AG08395 (cell line): ENCODE measurements at regions not wholly inside any gene's neighbourhood (a gene's known extent, or its start where the extent isn't known, plus 50 kb on each side); places are given as distances from the start of the nearest gene placed in this dataset.

Source experiments
- DNase-seq: peaks from one replicate; pipeline ENCODE4 v3.0.0; 2012; ENCODE audit warnings: mixed read lengths, low spot score

DNA sequence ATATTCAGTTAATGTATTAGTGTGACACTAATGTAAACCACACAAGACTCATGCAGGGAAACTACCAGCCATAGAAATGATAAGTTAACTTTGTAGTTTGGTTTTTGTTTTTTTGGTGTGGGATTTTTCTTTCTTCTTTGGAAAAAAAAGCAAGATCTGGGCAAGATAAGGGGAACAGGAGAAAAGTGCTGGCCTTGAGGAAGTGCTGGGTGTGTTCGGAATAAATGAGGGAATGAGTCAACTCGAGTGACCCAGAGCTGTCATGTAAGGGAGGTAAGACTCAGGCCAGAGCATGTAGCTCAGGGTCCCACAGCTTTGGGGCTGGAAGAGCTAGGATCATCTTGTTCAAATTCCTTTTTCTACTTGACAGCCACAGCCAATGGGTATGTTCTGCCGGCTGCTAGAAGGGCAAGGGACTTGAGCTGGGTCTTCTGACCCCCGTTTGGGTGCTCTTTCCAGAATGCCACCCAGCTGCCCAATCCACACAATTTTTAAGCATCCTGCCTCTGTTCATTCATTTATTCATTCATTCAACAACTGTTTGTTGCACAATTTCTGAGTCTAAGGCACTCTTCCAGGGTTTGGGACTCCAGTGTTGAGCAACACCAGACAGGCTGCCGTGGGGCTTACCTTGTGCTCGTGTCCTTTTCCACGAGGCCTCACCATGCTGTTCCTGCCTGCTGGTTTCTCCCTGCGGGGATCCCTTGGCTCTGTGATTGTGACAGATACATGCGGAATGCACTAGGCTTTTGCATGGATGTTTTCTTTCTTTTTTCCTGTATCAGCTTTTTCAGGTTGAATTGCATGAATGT, 54.5 kb downstream of the CLDN34 start:
- peak; percentile 34 for DNase-seq

DNA sequence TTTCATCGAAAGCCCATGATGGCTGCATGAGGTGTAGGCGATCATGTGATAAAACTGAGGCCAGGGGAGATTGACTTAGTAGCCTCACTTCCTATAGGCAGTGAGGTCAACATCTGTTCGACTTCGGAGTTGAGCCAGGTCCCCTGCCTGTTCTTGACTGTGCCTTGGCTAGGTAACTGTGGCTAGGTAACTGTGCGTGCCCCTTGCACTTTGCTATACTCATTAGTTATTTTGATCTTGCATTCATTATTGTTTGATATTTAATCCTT, 55.0 kb downstream of the CLDN34 start:
- no peak for DNase-seq

GRCh38 chrX:10022580-10023245, 55.6 kb downstream of the CLDN34 start:
- DNase-seq = no peak

DNA sequence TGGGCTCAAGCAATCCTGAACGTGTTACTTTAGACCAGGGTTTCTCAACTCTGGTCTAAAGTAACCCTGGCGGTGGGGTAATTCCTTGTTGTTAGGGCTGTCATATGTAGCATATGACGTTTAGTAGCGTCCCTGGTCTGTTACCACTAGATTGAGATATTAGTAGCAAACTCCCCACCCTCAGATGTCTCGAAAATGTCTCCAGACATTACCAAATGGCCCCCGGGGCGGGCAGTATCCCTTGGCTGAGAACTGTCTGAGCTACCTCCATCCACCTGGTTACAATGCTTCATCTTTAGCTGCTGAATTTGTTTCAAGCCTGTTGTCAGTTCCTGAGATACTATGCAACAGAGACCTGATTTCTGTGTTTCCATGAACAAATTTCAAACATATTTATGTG, 56.7 kb downstream of the CLDN34 start:
- no peak for DNase-seq

GRCh38 chrX:10025742-10026493, 58.8 kb downstream of the CLDN34 start:
- no peak for DNase-seq

DNA sequence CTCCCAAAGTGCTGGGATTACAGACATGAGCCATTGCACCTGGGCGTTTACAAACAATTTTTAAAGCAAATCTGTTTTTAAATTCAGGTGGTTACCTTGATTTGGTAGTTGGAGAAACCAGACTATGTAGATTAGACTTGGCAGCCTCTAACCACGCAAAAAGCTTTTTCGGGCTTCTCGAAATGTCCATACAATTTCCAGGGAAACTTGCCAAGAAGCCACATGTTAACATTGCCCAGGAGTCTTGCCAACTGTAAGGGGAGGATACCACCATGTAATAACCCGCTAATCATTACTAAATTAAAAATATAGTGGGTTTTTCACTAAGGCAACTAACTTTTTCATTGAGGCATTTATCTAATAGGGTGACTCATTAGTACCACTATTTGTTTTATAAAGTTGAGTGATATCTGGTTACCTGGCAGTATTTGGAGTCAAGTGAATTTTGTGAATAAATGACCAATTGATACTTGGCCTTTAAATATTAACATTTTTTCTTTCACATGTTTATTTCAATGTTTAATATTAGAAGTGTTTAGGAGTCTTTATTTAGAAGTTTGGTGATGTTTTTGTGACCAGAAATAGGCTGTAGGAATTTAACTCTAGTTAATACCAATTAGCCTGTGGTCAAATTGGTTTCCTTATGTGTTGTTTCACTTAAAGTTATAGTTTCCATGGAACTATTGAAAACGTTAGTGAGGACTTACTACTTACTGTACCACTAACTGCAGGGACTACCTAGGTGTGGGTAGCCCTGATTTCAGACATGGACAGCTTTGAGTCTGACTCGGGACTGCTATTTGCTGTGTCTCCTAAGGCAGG, 61.3 kb downstream of the CLDN34 start:
- no peak for DNase-seq

GRCh38 chrX:10030570-10030969, 63.4 kb downstream of the CLDN34 start:
- DNase-seq = no peak

- no peak for DNase-seq
These were observed 64.6 kb downstream of the CLDN34 start for GRCh38 chrX:10031746-10032145.

- DNase-seq = no peak
These were observed 65.0 kb downstream of the CLDN34 start for GRCh38 chrX:10032147-10032546.

GRCh38 chrX:10033375-10034007, 66.3 kb downstream of the CLDN34 start:
- no peak for DNase-seq

DNA sequence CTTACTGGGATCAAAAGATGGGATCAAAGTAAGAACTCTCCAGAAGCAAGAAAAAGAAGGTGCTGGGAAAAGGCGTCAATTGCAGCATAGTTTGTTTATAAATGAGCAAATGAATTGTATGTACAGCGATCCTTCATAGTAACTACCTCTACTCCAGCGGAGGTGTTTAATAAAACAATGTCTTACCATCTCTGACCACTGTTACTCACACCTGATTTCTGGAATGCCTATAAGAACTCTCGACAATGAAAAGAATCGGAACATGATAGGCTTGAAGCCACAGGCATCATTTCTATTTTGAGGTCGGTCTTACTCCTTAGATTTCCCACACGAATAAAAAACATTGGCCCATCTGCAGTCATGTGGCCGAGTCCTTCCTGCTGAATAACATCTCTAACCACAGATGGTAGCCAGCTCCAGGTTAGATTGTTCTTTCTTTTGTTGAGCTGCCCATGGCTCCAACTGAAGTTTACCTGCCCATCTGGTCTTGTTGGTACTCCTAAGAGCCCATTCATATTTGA, 67.6 kb downstream of the CLDN34 start:
- DNase-seq = no peak

DNA sequence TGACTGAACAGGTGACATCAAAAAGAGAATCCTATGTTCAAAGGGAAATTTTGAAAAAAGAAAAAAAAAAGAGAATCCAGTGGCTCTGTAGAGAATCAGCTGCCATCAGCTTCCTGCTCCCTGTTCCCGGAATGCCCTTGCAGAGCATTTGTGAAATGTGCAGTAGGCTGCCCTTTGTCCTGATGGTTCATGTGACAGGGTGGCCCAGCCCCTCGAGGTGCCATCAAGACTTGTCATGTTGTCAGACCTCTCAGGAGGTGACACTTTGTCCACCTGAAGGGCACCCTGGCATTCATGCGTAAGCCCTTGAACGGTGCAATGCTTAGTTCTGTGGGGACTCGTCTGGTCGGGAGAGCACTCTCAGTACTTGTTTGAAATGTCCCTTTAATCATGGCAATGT, 71.4 kb downstream of the CLDN34 start:
- DNase-seq = no peak

- no peak for DNase-seq
These were observed 72.9 kb downstream of the CLDN34 start for GRCh38 chrX:10039821-10040793.

GRCh38 chrX:10040961-10041360, 73.8 kb downstream of the CLDN34 start:
- DNase-seq = no peak

- DNase-seq = peak; percentile 27
These were observed 74.2 kb downstream of the CLDN34 start for GRCh38 chrX:10041383-10041782.

- no peak for DNase-seq
These were observed 74.9 kb downstream of the CLDN34 start for GRCh38 chrX:10042055-10042454.

GRCh38 chrX:10043386-10043785, 76.2 kb downstream of the CLDN34 start:
- no peak for DNase-seq

GRCh38 chrX:10044021-10044420, 76.9 kb downstream of the CLDN34 start:
- no peak for DNase-seq

- DNase-seq = peak; percentile 14
These were observed 78.3 kb downstream of the CLDN34 start for GRCh38 chrX:10045327-10046000.

DNA sequence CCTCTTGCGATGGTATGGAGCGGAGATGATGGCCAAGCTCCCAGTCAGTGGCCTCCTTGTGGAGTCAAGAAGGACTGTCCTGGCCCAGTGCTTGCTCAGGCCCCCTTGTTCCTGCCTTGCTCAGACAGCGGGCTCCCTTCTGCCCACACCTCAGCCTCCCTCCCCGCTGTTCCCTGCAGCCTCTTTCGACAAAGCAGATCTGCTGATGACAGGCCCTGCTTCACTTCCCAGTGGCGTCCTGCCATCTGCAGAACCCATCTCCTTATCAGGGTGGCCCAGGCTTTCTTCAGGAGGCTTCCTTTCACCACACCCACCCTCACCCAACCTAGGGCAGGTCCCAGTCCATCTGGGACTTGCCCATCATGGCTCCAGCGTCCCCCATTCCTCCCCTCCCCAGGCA, 80.0 kb downstream of the CLDN34 start:
- no peak for DNase-seq
